ENCODE measurements at regions not wholly inside any gene's neighbourhood (a gene's known extent, or its start where the extent isn't known, plus 50 kb on each side); places are given as distances from the start of the nearest gene placed in this dataset.

DNA sequence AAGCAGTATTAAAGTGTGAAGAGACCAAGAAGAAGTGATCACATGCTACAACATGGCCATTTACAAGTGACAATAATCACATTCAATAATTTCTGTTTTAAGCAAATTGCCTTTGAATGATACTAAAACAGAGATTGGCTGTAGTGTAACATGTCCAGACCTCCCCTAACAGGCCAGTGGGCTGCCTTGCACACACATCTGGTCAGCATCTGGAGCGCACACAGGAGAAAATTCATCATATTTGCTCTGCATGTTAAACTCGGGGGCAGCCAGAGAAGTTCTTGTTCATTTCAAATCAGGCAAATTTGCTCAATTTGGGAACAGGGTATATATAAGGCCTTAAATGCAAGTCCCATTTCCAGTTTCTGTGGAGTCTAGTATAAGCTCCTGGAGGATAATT lies 111.1 kb upstream of the FBXL7 start (continued):
- no peak for TF ChIP-seq STAT3 (IDR thresholded peaks at IDR 0.05; ENCODE audit: low read depth, low read length)
- no peak for TF ChIP-seq SREBF1 (IDR thresholded peaks at IDR 0.05; ENCODE audit: low read length)
- no peak for TF ChIP-seq TBL1XR1 (IDR thresholded peaks at IDR 0.05; ENCODE audit: low read depth, low read length)
- TF ChIP-seq ZBED1 (IDR thresholded peaks at IDR 0.05; ENCODE audit: borderline replicate concordance) = no peak
- TF ChIP-seq, protein P1, sequence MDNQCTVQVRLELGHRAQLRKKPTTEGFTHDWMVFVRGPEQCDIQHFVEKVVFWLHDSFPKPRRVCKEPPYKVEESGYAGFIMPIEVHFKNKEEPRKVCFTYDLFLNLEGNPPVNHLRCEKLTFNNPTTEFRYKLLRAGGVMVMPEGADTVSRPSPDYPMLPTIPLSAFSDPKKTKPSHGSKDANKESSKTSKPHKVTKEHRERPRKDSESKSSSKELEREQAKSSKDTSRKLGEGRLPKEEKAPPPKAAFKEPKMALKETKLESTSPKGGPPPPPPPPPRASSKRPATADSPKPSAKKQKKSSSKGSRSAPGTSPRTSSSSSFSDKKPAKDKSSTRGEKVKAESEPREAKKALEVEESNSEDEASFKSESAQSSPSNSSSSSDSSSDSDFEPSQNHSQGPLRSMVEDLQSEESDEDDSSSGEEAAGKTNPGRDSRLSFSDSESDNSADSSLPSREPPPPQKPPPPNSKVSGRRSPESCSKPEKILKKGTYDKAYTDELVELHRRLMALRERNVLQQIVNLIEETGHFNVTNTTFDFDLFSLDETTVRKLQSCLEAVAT (IDR thresholded peaks at IDR 0.05) = no peak
- TF ChIP-seq STAT1 (conservative IDR thresholded peaks at IDR 0.05) = no peak
- TF ChIP-seq SMAD5 (IDR thresholded peaks at IDR 0.05; ENCODE audit: low read depth) = no peak
- TF ChIP-seq, protein P2, sequence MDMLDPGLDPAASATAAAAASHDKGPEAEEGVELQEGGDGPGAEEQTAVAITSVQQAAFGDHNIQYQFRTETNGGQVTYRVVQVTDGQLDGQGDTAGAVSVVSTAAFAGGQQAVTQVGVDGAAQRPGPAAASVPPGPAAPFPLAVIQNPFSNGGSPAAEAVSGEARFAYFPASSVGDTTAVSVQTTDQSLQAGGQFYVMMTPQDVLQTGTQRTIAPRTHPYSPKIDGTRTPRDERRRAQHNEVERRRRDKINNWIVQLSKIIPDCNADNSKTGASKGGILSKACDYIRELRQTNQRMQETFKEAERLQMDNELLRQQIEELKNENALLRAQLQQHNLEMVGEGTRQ (IDR thresholded peaks at IDR 0.05; ENCODE audit: borderline replicate concordance, low read depth, low read length) = no peak

DNA sequence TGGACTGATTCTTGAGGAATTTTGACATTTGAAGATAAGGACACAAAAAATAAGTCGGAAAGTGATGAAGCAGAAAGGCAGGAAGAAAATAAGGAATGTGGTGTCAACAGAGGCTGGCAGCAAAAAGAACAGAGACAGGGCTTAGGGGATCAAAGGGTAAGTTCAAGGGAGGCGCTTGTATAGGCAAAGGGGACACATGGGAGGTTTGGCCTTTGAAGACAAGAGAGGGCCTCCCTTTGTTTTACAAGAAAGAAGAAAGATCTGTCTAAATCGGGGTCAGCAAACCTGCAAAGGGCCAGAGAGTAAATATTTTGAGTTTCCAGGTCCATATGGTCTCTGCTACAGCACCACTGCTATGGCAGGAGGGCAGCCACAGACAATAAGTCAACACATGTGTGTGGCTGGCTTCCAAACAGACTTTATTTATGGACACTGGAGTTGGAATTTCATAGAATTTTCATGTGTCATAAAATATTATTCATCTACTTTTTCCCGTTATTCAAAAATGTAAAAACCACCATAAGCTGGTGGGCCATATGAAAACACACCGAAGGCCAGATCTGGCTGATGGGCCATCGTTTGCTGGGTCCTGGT lies 112.0 kb upstream of the FBXL7 start:
- no peak for ATAC-seq
- ChIA-PET POLR2A (no interaction called here), CTCF (no interaction called here), RAD21 (ENCODE audit: unreplicated experiment) (no interaction called here), SMC1A (ENCODE audit: uncharacterized antibody, unreplicated experiment) (no interaction called here)
- Histone ChIP-seq H3K9me3 (replicated peaks; ENCODE audit: control insufficient read depth, insufficient read depth, low read length) (no peaks in the 10 kb centered on the region), H3K36me3 (ENCODE audit: control insufficient read depth in 2 of 2, insufficient read depth in 2 of 2, low read length in 1 of 2) (no peaks in the 10 kb centered on the region), H3K4me3 (no peak overlapping the region), H2AFZ (ENCODE audit: control insufficient read depth, low read depth, low read length) (no peak overlapping the region), H3K27me3 (replicated peaks in 1 of 2; ENCODE audit: control insufficient read depth in 2 of 2, insufficient read depth in 2 of 2, low read length in 1 of 2) (no peaks in the 10 kb centered on the region), H4K20me1 (ENCODE audit: control insufficient read depth, insufficient read depth) (no peaks in the 10 kb centered on the region), H3K79me2 (ENCODE audit: control insufficient read depth, insufficient read depth, low read length) (no peaks in the 10 kb centered on the region), H3K4me2 (ENCODE audit: control insufficient read depth, insufficient read depth) (no peak overlapping the region), H3K4me1 (ENCODE audit: control insufficient read depth, insufficient read depth, low read length) (no peaks in the 10 kb centered on the region), H3K9ac (ENCODE audit: control insufficient read depth, insufficient read depth, low read length) (no peak overlapping the region), H3K27ac (ENCODE audit: control insufficient read depth, insufficient read depth) (no peak overlapping the region)
- 12% methylated on average over 6 of the region's 6 CpGs for WGBS (ENCODE audit: insufficient coverage, insufficient replicate concordance, low lambda C conversion rate, missing lambda C conversion rate)
- no peak for TF ChIP-seq ZNF622 (IDR thresholded peaks at IDR 0.05)
- no peak for TF ChIP-seq SMARCA5 (IDR thresholded peaks at IDR 0.05)
- FAIRE-seq = no peak
- in situ Hi-C loops (cut with MboI) = no loop called here
- BruUV-seq (replicated peaks) = no TSS peak
- no peak for DNase-seq (ENCODE audit: low read depth, low spot score)
- intact Hi-C loops (cut with micrococcal nuclease; ENCODE audit: unreplicated experiment) = no loop called here
